ENCODE measurements at regions not wholly inside any gene's neighbourhood (a gene's known extent, or its start where the extent isn't known, plus 50 kb on each side); places are given as distances from the start of the nearest gene placed in this dataset.

GRCh38 chr2:12300019-12300602, 416.6 kb upstream of the TRIB2 start:
- no peak for DNase-seq

GRCh38 chr2:12300927-12301326, 415.8 kb upstream of the TRIB2 start:
- no peak for DNase-seq

GRCh38 chr2:12302140-12302539, 414.6 kb upstream of the TRIB2 start:
- DNase-seq: no peak

- DNase-seq: no peak
Observed at GRCh38 chr2:12302691-12303090, 414.0 kb upstream of the TRIB2 start.

GRCh38 chr2:12303181-12304030, 413.3 kb upstream of the TRIB2 start:
- DNase-seq: no peak

- DNase-seq: no peak
Observed at GRCh38 chr2:12304564-12305171, 412.1 kb upstream of the TRIB2 start.

- DNase-seq: no peak
Observed at GRCh38 chr2:12305931-12306330, 410.8 kb upstream of the TRIB2 start.

GRCh38 chr2:12310399-12310798, 406.3 kb upstream of the TRIB2 start:
- DNase-seq: no peak

- DNase-seq: no peak
Observed at GRCh38 chr2:12313445-12314126, 403.1 kb upstream of the TRIB2 start.

GRCh38 chr2:12314127-12314760, 402.5 kb upstream of the TRIB2 start:
- DNase-seq: no peak

- DNase-seq: no peak
Observed at GRCh38 chr2:12315224-12315623, 401.5 kb upstream of the TRIB2 start.

- DNase-seq: no peak
Observed at GRCh38 chr2:12316476-12316875, 400.3 kb upstream of the TRIB2 start.

GRCh38 chr2:12317286-12317685, 399.4 kb upstream of the TRIB2 start:
- no peak for DNase-seq

- no peak for DNase-seq
Observed at GRCh38 chr2:12317814-12318426, 398.8 kb upstream of the TRIB2 start.

GRCh38 chr2:12318427-12319057, 398.2 kb upstream of the TRIB2 start:
- DNase-seq: no peak

GRCh38 chr2:12320027-12320734, 396.6 kb upstream of the TRIB2 start:
- DNase-seq: no peak

GRCh38 chr2:12320991-12321641, 395.6 kb upstream of the TRIB2 start:
- DNase-seq: no peak

- DNase-seq: no peak
Observed at GRCh38 chr2:12321886-12322285, 394.9 kb upstream of the TRIB2 start.

- no peak for DNase-seq
Observed at GRCh38 chr2:12325806-12326205, 390.9 kb upstream of the TRIB2 start.

- DNase-seq: no peak
Observed at GRCh38 chr2:12326449-12327190, 390.1 kb upstream of the TRIB2 start.

Data from NCI-H1436 treated with DMSO at 0.1 percent for 48 hours (cell line).